ENCODE measurements at regions not wholly inside any gene's neighbourhood (a gene's known extent, or its start where the extent isn't known, plus 50 kb on each side); places are given as distances from the start of the nearest gene placed in this dataset.

DNA sequence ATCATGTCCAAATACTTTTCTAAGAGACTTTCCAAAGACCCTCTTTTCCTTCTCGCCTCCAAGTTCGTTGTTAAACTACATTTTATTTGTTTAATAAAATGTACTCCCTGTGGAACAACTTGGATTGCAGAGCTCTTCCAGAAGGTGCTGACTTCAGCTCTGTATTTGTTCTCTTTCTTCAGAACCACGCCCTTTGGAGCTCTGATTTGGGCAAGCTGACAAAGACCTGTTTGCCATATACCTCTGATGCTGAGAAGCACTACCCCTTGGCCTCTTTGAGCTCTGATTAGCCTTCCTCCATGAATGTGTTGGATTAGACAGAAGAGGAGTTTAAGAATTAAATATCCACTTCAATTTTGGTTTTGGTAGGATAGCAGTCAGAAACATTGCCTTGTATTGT is 815.1 kb upstream of the POU3F4 start:
- Histone ChIP-seq H3K4me1 (ENCODE audit: low read length) (no peaks in the 10 kb centered on the region), H3K27ac (ENCODE audit: low read length) (no peak overlapping the region), H2AFZ (ENCODE audit: low read length) (no peak overlapping the region), H3K79me2 (ENCODE audit: low read length) (no peaks in the 10 kb centered on the region), H3F3A (ENCODE audit: insufficient read depth, low read length) (no peaks in the 10 kb centered on the region), H3K36me3 (replicated peaks; ENCODE audit: insufficient read depth, low read length) (no peaks in the 10 kb centered on the region), H3K9ac (ENCODE audit: low read length) (no peak overlapping the region), H4K20me1 (ENCODE audit: insufficient read depth, low read length) (no peaks in the 10 kb centered on the region), H3K4me3 (ENCODE audit: low read length) (no peak overlapping the region), H3K4me2 (ENCODE audit: low read depth, low read length) (no peak overlapping the region), H3K9me2 (replicated peaks; ENCODE audit: insufficient read depth, low read length) (no peaks in the 10 kb centered on the region), H3K9me3 (replicated peaks; ENCODE audit: insufficient read depth, low read length) (no peaks in the 10 kb centered on the region), H3K27me3 (replicated peaks; ENCODE audit: insufficient read depth, low read length) (no peaks in the 10 kb centered on the region)
- DNase-seq: no peak
- TF ChIP-seq, protein P1, sequence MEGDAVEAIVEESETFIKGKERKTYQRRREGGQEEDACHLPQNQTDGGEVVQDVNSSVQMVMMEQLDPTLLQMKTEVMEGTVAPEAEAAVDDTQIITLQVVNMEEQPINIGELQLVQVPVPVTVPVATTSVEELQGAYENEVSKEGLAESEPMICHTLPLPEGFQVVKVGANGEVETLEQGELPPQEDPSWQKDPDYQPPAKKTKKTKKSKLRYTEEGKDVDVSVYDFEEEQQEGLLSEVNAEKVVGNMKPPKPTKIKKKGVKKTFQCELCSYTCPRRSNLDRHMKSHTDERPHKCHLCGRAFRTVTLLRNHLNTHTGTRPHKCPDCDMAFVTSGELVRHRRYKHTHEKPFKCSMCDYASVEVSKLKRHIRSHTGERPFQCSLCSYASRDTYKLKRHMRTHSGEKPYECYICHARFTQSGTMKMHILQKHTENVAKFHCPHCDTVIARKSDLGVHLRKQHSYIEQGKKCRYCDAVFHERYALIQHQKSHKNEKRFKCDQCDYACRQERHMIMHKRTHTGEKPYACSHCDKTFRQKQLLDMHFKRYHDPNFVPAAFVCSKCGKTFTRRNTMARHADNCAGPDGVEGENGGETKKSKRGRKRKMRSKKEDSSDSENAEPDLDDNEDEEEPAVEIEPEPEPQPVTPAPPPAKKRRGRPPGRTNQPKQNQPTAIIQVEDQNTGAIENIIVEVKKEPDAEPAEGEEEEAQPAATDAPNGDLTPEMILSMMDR (IDR thresholded peaks at IDR 0.05; ENCODE audit: low read length): no peak
- TF ChIP-seq EZH2 (optimal IDR thresholded peaks at IDR 0.05; ENCODE audit: low read depth, low read length) (no peak), EZH2phosphoT487 (IDR thresholded peaks at IDR 0.05; ENCODE audit: low read length) (no peak)

DNA sequence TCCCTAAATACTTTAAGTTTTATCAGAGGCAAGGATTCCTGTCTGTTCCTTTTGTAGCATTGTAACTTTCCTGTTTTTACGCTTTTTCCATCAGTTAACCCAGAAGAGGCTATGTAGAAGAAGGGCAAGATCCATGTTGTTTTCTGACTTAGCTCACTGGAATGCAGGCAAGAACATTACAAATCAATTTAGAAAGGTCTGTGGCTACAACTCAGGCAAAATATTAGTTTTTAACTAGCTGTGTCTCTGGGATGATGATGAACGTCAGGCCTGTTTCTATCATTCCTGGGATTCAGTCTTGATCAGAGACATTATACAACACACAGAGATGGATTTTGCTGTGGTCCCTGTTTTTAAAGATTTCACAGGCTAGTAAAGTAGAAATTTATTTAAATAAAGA is 813.0 kb upstream of the POU3F4 start:
- no peaks in the 10 kb centered on the region for H3K4me1 ChIP-seq (ENCODE audit: low read length)
- H3K4me2 ChIP-seq (ENCODE audit: low read depth, low read length): no peak overlapping the region
- H4K20me1 ChIP-seq (ENCODE audit: insufficient read depth, low read length): no peaks in the 10 kb centered on the region
- H3K4me3 ChIP-seq (ENCODE audit: low read length): no peak overlapping the region
- H3K27me3 ChIP-seq (replicated peaks; ENCODE audit: insufficient read depth, low read length): no peaks in the 10 kb centered on the region
- H3K36me3 ChIP-seq (replicated peaks; ENCODE audit: insufficient read depth, low read length): no peaks in the 10 kb centered on the region
- no peaks in the 10 kb centered on the region for H3K9me2 ChIP-seq (replicated peaks; ENCODE audit: insufficient read depth, low read length)
- H3K79me2 ChIP-seq (ENCODE audit: low read length): no peaks in the 10 kb centered on the region
- H3K9me3 ChIP-seq (replicated peaks; ENCODE audit: insufficient read depth, low read length): no peaks in the 10 kb centered on the region
- no peaks in the 10 kb centered on the region for H3F3A ChIP-seq (ENCODE audit: insufficient read depth, low read length)
- H3K27ac ChIP-seq (ENCODE audit: low read length): no peak overlapping the region
- TF ChIP-seq EZH2phosphoT487 (IDR thresholded peaks at IDR 0.05; ENCODE audit: low read length) (no peak), EZH2 (optimal IDR thresholded peaks at IDR 0.05; ENCODE audit: low read depth, low read length) (no peak)
- TF ChIP-seq, protein P1 (IDR thresholded peaks at IDR 0.05; ENCODE audit: low read length): no peak
- H3K9ac ChIP-seq (ENCODE audit: low read length): no peak overlapping the region
- H2AFZ ChIP-seq (ENCODE audit: low read length): no peak overlapping the region
- DNase-seq: no peak

DNA sequence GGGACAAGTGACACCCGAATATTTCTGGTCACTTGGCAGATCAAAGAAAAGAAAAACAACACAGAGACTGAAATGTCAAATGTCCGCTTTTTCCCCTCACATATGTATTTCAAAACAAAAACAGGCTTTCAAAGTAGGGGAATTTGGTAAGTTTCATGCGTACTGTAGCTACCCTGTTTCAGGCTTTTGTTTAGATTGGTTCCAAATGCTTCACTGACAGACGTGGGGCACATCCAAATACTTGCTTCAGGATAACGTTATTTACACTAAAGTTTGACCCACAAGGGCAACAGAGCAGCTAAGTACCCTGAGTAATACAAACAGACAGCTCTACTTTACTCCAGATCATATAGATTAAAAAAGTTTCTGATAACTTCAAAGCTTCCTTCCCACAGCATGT is 804.5 kb upstream of the POU3F4 start:
- H3K4me3 ChIP-seq (ENCODE audit: low read length): no peak overlapping the region
- H2AFZ ChIP-seq (ENCODE audit: low read length): no peak overlapping the region

More for the DNA sequence above, 804.5 kb upstream of the POU3F4 start:
- H3K79me2 ChIP-seq (ENCODE audit: low read length): no peaks in the 10 kb centered on the region
- no peaks in the 10 kb centered on the region for H3K9me2 ChIP-seq (replicated peaks; ENCODE audit: insufficient read depth, low read length)
- no peaks in the 10 kb centered on the region for H3K36me3 ChIP-seq (replicated peaks; ENCODE audit: insufficient read depth, low read length)
- no peaks in the 10 kb centered on the region for H3F3A ChIP-seq (ENCODE audit: insufficient read depth, low read length)
- H3K4me1 ChIP-seq (ENCODE audit: low read length): no peaks in the 10 kb centered on the region
- H4K20me1 ChIP-seq (ENCODE audit: insufficient read depth, low read length): no peaks in the 10 kb centered on the region
- H3K9me3 ChIP-seq (replicated peaks; ENCODE audit: insufficient read depth, low read length): no peaks in the 10 kb centered on the region
- H3K4me2 ChIP-seq (ENCODE audit: low read depth, low read length): no peak overlapping the region
- no peak overlapping the region for H3K9ac ChIP-seq (ENCODE audit: low read length)
- no peak for DNase-seq
- TF ChIP-seq EZH2phosphoT487 (IDR thresholded peaks at IDR 0.05; ENCODE audit: low read length) (no peak), EZH2 (optimal IDR thresholded peaks at IDR 0.05; ENCODE audit: low read depth, low read length) (no peak)
- TF ChIP-seq, protein P1 (IDR thresholded peaks at IDR 0.05; ENCODE audit: low read length): no peak
- no peaks in the 10 kb centered on the region for H3K27me3 ChIP-seq (replicated peaks; ENCODE audit: insufficient read depth, low read length)
- H3K27ac ChIP-seq (ENCODE audit: low read length): no peak overlapping the region

Measured in MM.1S (cell line).